Fibroblast of lung (primary cell): ENCODE measurements at regions not wholly inside any gene's neighbourhood (a gene's known extent, or its start where the extent isn't known, plus 50 kb on each side); places are given as distances from the start of the nearest gene placed in this dataset.

ENCODE experiments used
- DNase-seq, 2 donors: peaks; one replicate each; pipeline versions ENCODE4 v3.0.0 to v3.0.0-alpha.2; 2010; ENCODE audit warnings: low read depth in 2 of 2
- H2AFZ ChIP-seq: 2 replicates; pipeline ENCODE4 v1.5.1; 2012; ENCODE audit warnings: low read length, control low read depth, inconsistent platforms
- H3K27ac ChIP-seq: 2 replicates; pipeline ENCODE4 v1.5.1; 2011; ENCODE audit warnings: low read length, control low read depth; ENCODE audit not compliant: insufficient read depth
- H3K27me3 ChIP-seq: 2 replicates; pipeline ENCODE4 v1.5.1; 2011; ENCODE audit warnings: mild to moderate bottlenecking, low read length; ENCODE audit not compliant: control insufficient read depth, insufficient read depth
- H3K36me3 ChIP-seq: 2 replicates; pipeline ENCODE4 v1.5.1; 2011; ENCODE audit warnings: low read length; ENCODE audit not compliant: control insufficient read depth, insufficient read depth
- H3K4me1 ChIP-seq: 2 replicates; pipeline ENCODE4 v1.5.1; 2011; ENCODE audit warnings: low read length; ENCODE audit not compliant: control insufficient read depth, insufficient read depth; ENCODE audit errors: extremely low read depth
- H3K4me2 ChIP-seq: 2 replicates; pipeline ENCODE4 v1.5.1; 2011; ENCODE audit warnings: low read length, control low read depth; ENCODE audit not compliant: insufficient read depth; ENCODE audit errors: extremely low read depth
- H3K4me3 ChIP-seq, 4 experiments: fragments of 200-600 bp in 1 of 4; sonication (generic) in 1 of 4; replicated peaks in 1 of 4; 2 replicates each; pipeline ENCODE4 v1.5.1; 2011 to 2016; ENCODE audit warnings: low read length in 4 of 4, low read depth in 3 of 4, mild to moderate bottlenecking in 3 of 4, control low read depth in 2 of 4, inconsistent platforms in 1 of 4, mixed read lengths in 1 of 4; ENCODE audit not compliant: insufficient read depth in 1 of 4; ENCODE audit errors: control extremely low read depth in 1 of 4
- H3K79me2 ChIP-seq: 2 replicates; pipeline ENCODE4 v1.5.1; 2012; ENCODE audit warnings: mild to moderate bottlenecking, low read length, inconsistent platforms; ENCODE audit not compliant: control insufficient read depth, insufficient read depth
- H3K9ac ChIP-seq: 2 replicates; pipeline ENCODE4 v1.5.1; 2011; ENCODE audit warnings: mild to moderate bottlenecking, low read length, control low read depth; ENCODE audit not compliant: insufficient read depth
- H3K9me3 ChIP-seq: 2 replicates; pipeline ENCODE4 v1.5.1; 2012; ENCODE audit warnings: low read depth, low read length; ENCODE audit not compliant: control insufficient read depth, insufficient read depth
- H4K20me1 ChIP-seq: 2 replicates; pipeline ENCODE4 v1.5.1; 2011; ENCODE audit warnings: low read length; ENCODE audit not compliant: control insufficient read depth, insufficient read depth; ENCODE audit errors: extremely low read depth
- EZH2 ChIP-seq: IDR thresholded peaks from 2 replicates; pipeline ENCODE4 v1.5.1; 2012; ENCODE audit warnings: low read length, control low read depth, mild to moderate bottlenecking; ENCODE audit errors: missing control alignments
- TF ChIP-seq, protein P1 (sequence below), 2 donors: IDR thresholded peaks in 1 of 2; conservative IDR thresholded peaks in 1 of 2; 1 replicate in 1 of 2; 2 replicates in 1 of 2; pipeline ENCODE4 v1.5.1; 2011 to 2012; ENCODE audit warnings: low read length in 2 of 2, control low read depth in 1 of 2, inconsistent platforms in 1 of 2, low read depth in 1 of 2, mild to moderate bottlenecking in 1 of 2

DNA sequence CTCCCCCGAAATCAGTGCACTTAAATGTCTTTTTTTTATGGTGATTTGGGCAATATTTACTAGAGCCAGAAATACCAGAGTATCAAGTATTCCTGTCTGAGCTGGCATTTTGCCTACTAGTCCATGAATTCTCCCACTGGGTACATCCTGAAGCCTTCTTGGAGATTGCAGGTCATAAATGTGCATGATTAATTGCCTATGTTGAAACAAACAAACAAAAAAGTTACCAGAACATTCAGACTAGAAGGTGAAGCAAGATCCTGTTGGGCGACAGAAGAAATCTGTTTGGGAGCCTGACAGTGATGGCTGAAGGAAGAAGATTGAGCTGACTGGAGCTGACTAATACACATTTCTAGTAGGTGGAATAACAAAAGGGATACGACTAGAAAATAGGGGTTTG is 127.4 kb upstream of the NRIP1 start:
- Histone ChIP-seq H3K9me3 (no peaks in the 10 kb centered on the region), H3K9ac (no peak overlapping the region), H3K27me3 (no peaks in the 10 kb centered on the region), H3K36me3 (no peaks in the 10 kb centered on the region), H4K20me1 (no peaks in the 10 kb centered on the region), H3K79me2 (no peaks in the 10 kb centered on the region), H3K4me2 (no peak overlapping the region), H2AFZ (no peak overlapping the region), H3K27ac (no peak overlapping the region), H3K4me3 (no peak overlapping the region), H3K4me1 (no peaks in the 10 kb centered on the region)
- no peak for TF ChIP-seq EZH2
- TF ChIP-seq, protein P1, sequence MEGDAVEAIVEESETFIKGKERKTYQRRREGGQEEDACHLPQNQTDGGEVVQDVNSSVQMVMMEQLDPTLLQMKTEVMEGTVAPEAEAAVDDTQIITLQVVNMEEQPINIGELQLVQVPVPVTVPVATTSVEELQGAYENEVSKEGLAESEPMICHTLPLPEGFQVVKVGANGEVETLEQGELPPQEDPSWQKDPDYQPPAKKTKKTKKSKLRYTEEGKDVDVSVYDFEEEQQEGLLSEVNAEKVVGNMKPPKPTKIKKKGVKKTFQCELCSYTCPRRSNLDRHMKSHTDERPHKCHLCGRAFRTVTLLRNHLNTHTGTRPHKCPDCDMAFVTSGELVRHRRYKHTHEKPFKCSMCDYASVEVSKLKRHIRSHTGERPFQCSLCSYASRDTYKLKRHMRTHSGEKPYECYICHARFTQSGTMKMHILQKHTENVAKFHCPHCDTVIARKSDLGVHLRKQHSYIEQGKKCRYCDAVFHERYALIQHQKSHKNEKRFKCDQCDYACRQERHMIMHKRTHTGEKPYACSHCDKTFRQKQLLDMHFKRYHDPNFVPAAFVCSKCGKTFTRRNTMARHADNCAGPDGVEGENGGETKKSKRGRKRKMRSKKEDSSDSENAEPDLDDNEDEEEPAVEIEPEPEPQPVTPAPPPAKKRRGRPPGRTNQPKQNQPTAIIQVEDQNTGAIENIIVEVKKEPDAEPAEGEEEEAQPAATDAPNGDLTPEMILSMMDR (conservative IDR thresholded peaks at IDR 0.05 in 1 of 2, IDR thresholded peaks at IDR 0.05 in 1 of 2; ENCODE audit: low read depth in 1 of 2, low read length in 2 of 2): no peak
- DNase-seq: peak in 1 of 2 donors; percentile 43

DNA sequence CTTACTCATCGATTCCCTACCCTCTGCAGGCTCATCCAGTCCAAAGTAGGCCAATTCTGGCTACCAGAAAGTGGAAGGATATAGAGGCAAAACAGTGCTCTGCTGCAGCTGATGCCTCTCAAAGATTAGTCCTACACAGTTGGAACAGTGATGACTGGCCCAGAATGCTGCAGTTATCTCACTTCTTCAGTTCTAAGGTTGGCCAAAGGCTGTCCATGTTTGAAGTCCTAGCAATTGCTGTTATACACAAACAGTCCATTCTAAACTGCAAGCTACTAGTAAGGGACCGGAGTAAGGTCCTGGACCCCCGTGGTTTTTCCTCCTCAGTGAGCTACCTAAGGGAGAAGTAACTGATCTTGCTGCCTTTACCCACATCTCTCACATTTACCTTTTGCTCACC is 129.1 kb upstream of the NRIP1 start:
- H4K20me1 ChIP-seq: no peaks in the 10 kb centered on the region
- DNase-seq: no peak
- no peaks in the 10 kb centered on the region for H3K79me2 ChIP-seq
- no peak overlapping the region for H3K9ac ChIP-seq
- TF ChIP-seq EZH2: no peak
- TF ChIP-seq, protein P1 (conservative IDR thresholded peaks at IDR 0.05 in 1 of 2, IDR thresholded peaks at IDR 0.05 in 1 of 2; ENCODE audit: low read depth in 1 of 2, low read length in 2 of 2): no peak
- no peak overlapping the region for H3K27ac ChIP-seq
- H3K36me3 ChIP-seq: no peaks in the 10 kb centered on the region
- no peak overlapping the region for H3K4me3 ChIP-seq
- no peaks in the 10 kb centered on the region for H3K4me1 ChIP-seq
- H3K4me2 ChIP-seq: no peak overlapping the region
- H2AFZ ChIP-seq: no peak overlapping the region
- H3K27me3 ChIP-seq: no peaks in the 10 kb centered on the region
- H3K9me3 ChIP-seq: no peaks in the 10 kb centered on the region

DNA sequence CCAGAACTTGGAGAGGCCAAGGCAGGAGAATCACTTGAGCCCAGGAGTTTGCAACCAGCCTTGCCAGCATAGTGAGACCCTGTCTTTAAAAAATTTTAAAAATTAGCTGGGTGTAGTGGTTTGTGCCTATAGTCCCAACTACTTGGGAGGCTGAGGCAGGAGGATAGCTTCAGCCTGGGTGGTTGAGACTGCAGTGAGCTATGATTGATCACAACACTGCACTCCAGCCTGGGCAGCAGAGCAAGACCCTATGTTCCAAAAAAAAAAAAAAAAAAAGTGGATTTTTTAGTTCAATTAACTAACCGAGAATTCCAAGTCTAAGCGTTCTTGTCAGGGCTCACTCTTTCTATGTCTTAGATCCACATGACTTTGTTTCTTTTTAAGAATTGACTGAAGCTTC is 130.3 kb upstream of the NRIP1 start:
- Histone ChIP-seq H3K9me3 (no peaks in the 10 kb centered on the region), H3K79me2 (no peaks in the 10 kb centered on the region), H3K36me3 (no peaks in the 10 kb centered on the region), H3K9ac (no peak overlapping the region), H3K4me1 (no peaks in the 10 kb centered on the region), H4K20me1 (no peaks in the 10 kb centered on the region), H3K4me3 (no peak overlapping the region), H3K27ac (no peak overlapping the region), H2AFZ (no peak overlapping the region), H3K27me3 (no peaks in the 10 kb centered on the region), H3K4me2 (no peak overlapping the region)
- no peak for DNase-seq
- TF ChIP-seq, protein P1 (conservative IDR thresholded peaks at IDR 0.05 in 1 of 2, IDR thresholded peaks at IDR 0.05 in 1 of 2; ENCODE audit: low read depth in 1 of 2, low read length in 2 of 2): no peak
- no peak for TF ChIP-seq EZH2
